H9 (cell line): ENCODE measurements at regions not wholly inside any gene's neighbourhood (a gene's known extent, or its start where the extent isn't known, plus 50 kb on each side); places are given as distances from the start of the nearest gene placed in this dataset.
"Not testable (repeated sequence)": the region's sequence is repeated elsewhere in the genome, so short reads cannot be mapped to it uniquely, and the experiment has no call there.

Experiments used
- DNase-seq: peaks from one replicate; pipeline ENCODE4 v3.0.0-alpha.2; 2017
- H2AFZ ChIP-seq: one replicate; pipeline ENCODE4 v1.6.1; 2013; ENCODE audit warnings: mild to moderate bottlenecking, low read length, control low read depth, moderate library complexity
- H2AK5ac ChIP-seq: 2 replicates; pipeline ENCODE4 v1.6.1; 2013; ENCODE audit warnings: low read length, control low read depth, mixed read lengths; ENCODE audit not compliant: insufficient read length
- H2BK120ac ChIP-seq: one replicate; pipeline ENCODE4 v1.6.1; 2013; ENCODE audit warnings: low read depth, mild to moderate bottlenecking, low read length, control low read depth, inconsistent platforms; ENCODE audit not compliant: poor library complexity, severe bottlenecking
- H2BK12ac ChIP-seq: 2 replicates; pipeline ENCODE4 v1.6.1; 2013; ENCODE audit warnings: low read length, control low read depth, mixed read lengths, low read depth; ENCODE audit not compliant: insufficient read length
- H2BK15ac ChIP-seq: 2 replicates; pipeline ENCODE4 v1.6.1; 2013; ENCODE audit warnings: low read depth, low read length, control low read depth
- H2BK20ac ChIP-seq: one replicate; pipeline ENCODE4 v1.6.1; 2013; ENCODE audit warnings: low read depth, mild to moderate bottlenecking, low read length, control low read depth, inconsistent platforms; ENCODE audit not compliant: poor library complexity, severe bottlenecking
- H2BK5ac ChIP-seq: 2 replicates; pipeline ENCODE4 v1.6.1; 2013; ENCODE audit warnings: low read length, control low read depth, mixed read lengths; ENCODE audit not compliant: insufficient read length
- H3K14ac ChIP-seq: 2 replicates; pipeline ENCODE4 v1.6.1; 2013; ENCODE audit warnings: low read length, control low read depth; ENCODE audit not compliant: insufficient read depth
- H3K18ac ChIP-seq: 2 replicates; pipeline ENCODE4 v1.6.1; 2013; ENCODE audit warnings: low read depth, mild to moderate bottlenecking, mixed read lengths, low read length, control low read depth; ENCODE audit not compliant: insufficient read length
- H3K23ac ChIP-seq: 2 replicates; pipeline ENCODE4 v1.6.1; 2013; ENCODE audit warnings: low read length, control low read depth, mixed read lengths, low read depth; ENCODE audit not compliant: insufficient read length
- H3K23me2 ChIP-seq: 2 replicates; pipeline ENCODE4 v1.6.1; 2013; ENCODE audit warnings: low read depth, mild to moderate bottlenecking, mixed read lengths, low read length, control low read depth; ENCODE audit not compliant: insufficient read length, poor library complexity, severe bottlenecking
- H3K27ac ChIP-seq: 2 replicates; pipeline ENCODE4 v1.5.1; 2013; ENCODE audit warnings: low read length, control low read depth, mixed read lengths, low read depth; ENCODE audit not compliant: insufficient read length
- H3K27me3 ChIP-seq: 2 replicates; pipeline ENCODE4 v1.6.1; 2013; ENCODE audit warnings: low read length, control low read depth, inconsistent platforms; ENCODE audit not compliant: insufficient read depth
- H3K4ac ChIP-seq: 2 replicates; pipeline ENCODE4 v1.6.1; 2013; ENCODE audit warnings: low read depth, mild to moderate bottlenecking, control low read depth, inconsistent platforms, low read length, moderate library complexity
- H3K4me1 ChIP-seq: 2 replicates; pipeline ENCODE4 v1.6.1; 2013; ENCODE audit warnings: low read length, control low read depth, inconsistent platforms; ENCODE audit not compliant: insufficient read depth
- H3K4me2 ChIP-seq: 2 replicates; pipeline ENCODE4 v1.6.1; 2013; ENCODE audit warnings: low read length, control low read depth, mixed read lengths; ENCODE audit not compliant: insufficient read length, insufficient read depth
- H3K56ac ChIP-seq: 2 replicates; pipeline ENCODE4 v1.6.1; 2013; ENCODE audit warnings: low read depth, mild to moderate bottlenecking, mixed read lengths, low read length, control low read depth; ENCODE audit not compliant: insufficient read length
- H3K79me1 ChIP-seq: 2 replicates; pipeline ENCODE4 v1.6.1; 2013; ENCODE audit warnings: low read depth, mild to moderate bottlenecking, moderate library complexity, low read length, control low read depth, inconsistent platforms; ENCODE audit not compliant: insufficient read depth, poor library complexity, severe bottlenecking
- H3K79me2 ChIP-seq: 2 replicates; pipeline ENCODE4 v1.6.1; 2013; ENCODE audit warnings: low read length, control low read depth, inconsistent platforms; ENCODE audit not compliant: insufficient read depth
- H3K9ac ChIP-seq: 2 replicates; pipeline ENCODE4 v1.6.1; 2013; ENCODE audit warnings: low read length, control low read depth, mixed read lengths; ENCODE audit not compliant: insufficient read length; ENCODE audit errors: extremely low read depth
- H3K9me3 ChIP-seq: one replicate; pipeline ENCODE4 v1.6.1; 2013; ENCODE audit warnings: low read depth, low read length, inconsistent platforms; ENCODE audit not compliant: control insufficient read depth
- H3T11ph ChIP-seq: one replicate; pipeline ENCODE4 v1.6.1; 2013; ENCODE audit warnings: mild to moderate bottlenecking, low read length, control low read depth, inconsistent platforms
- H4K20me1 ChIP-seq: one replicate; pipeline ENCODE4 v1.6.1; 2013; ENCODE audit not compliant: control insufficient read depth, insufficient read length, insufficient read depth
- H4K5ac ChIP-seq: 2 replicates; pipeline ENCODE4 v1.6.1; 2013; ENCODE audit warnings: low read depth, mild to moderate bottlenecking, mixed read lengths, low read length, control low read depth; ENCODE audit not compliant: insufficient read length
- H4K8ac ChIP-seq: replicated peaks from 2 replicates; pipeline ENCODE4 v1.6.1; 2013; ENCODE audit warnings: low read length, control low read depth, mixed read lengths, low read depth; ENCODE audit not compliant: insufficient read length
- H4K91ac ChIP-seq: 2 replicates; pipeline ENCODE4 v1.6.1; 2013; ENCODE audit warnings: low read depth, mild to moderate bottlenecking, moderate library complexity, mixed read lengths, low read length, control low read depth; ENCODE audit not compliant: insufficient read length
- H3K27ac Mint-ChIP-seq, 3 experiments: 2 replicates in 2 of 3; 3 replicates in 1 of 3; pipeline ENCODE4 v1.8.0; 2020 to 2021; ENCODE audit warnings: mixed read lengths in 3 of 3, mild to moderate bottlenecking in 1 of 3, moderate library complexity in 1 of 3
- H3K27me3 Mint-ChIP-seq: 2 replicates; pipeline ENCODE4 v1.8.0; 2021; ENCODE audit warnings: low read depth, mild to moderate bottlenecking, moderate library complexity, mixed read lengths
- H3K36me3 Mint-ChIP-seq, 3 experiments: 2 replicates in 2 of 3; 3 replicates in 1 of 3; pipeline ENCODE4 v1.8.0; 2020 to 2021; ENCODE audit warnings: low read depth in 3 of 3, mixed read lengths in 3 of 3; ENCODE audit not compliant: insufficient read depth in 1 of 3
- H3K4me1 Mint-ChIP-seq, 2 experiments: 2 replicates each; pipeline ENCODE4 v1.8.0; 2020; ENCODE audit warnings: mixed read lengths in 2 of 2
- H3K4me3 Mint-ChIP-seq, 2 experiments: 2 replicates in 1 of 2; 3 replicates in 1 of 2; pipeline ENCODE4 v1.8.0; 2020 to 2021; ENCODE audit warnings: mild to moderate bottlenecking in 2 of 2, mixed read lengths in 2 of 2, moderate library complexity in 1 of 2
- H3K9me3 Mint-ChIP-seq, 2 experiments: 2 replicates in 1 of 2; 3 replicates in 1 of 2; pipeline ENCODE4 v1.8.0; 2020; ENCODE audit warnings: mild to moderate bottlenecking in 2 of 2, mixed read lengths in 2 of 2, moderate library complexity in 1 of 2
- WGBS: extraction: QIAGEN DNeasy Blood & Tissue Kit; methylation state at CpG from one replicate; pipeline ENCODE4 v1.1.7; 2013; ENCODE audit warnings: missing lambda C conversion rate, low lambda C conversion rate, mixed read lengths; ENCODE audit not compliant: insufficient read length; ENCODE audit errors: extremely low coverage; 5-methylcytosine and 5-hydroxymethylcytosine counted together
- TF ChIP-seq, protein P1 (sequence below): fragments of 200-600 bp; sonication (generic); conservative IDR thresholded peaks from 3 replicates; pipeline ENCODE4 v1.8.0; 2021; ENCODE audit warnings: antibody characterized with exemption, mild to moderate bottlenecking

DNA sequence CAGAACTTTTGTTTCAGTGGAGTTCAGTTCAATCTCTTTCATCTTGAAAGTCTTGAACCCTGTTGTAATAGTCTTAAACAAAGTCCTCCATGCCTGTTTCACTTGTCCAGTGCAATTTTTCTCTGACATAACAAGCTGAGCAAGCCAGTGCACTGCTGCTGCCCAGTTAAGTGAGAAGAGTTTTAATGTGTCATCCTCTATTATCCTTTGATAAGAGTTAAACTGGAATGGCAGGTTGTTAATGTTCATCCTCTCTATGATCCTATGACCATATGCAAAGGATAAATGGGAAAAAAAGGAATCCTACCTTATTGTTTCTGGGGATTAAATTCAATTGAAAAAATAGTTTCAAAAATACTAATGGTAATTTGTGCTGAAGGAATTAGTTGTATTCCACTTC is 197.5 kb downstream of the FRK start:
- no peak overlapping the region for H2BK15ac ChIP-seq
- no peak overlapping the region for H4K91ac ChIP-seq
- no peak overlapping the region for H4K5ac ChIP-seq
- H2AFZ ChIP-seq: no peak overlapping the region
- no peak overlapping the region for H2AK5ac ChIP-seq
- no peaks in the 10 kb centered on the region for H3K4me1 ChIP-seq
- H3K23me2 ChIP-seq: no peaks in the 10 kb centered on the region
- no peak overlapping the region for H2BK120ac ChIP-seq
- no peak overlapping the region for H3K9ac ChIP-seq
- H4K8ac ChIP-seq: no peak overlapping the region
- no peak overlapping the region for H3K4me2 ChIP-seq
- H3K27ac ChIP-seq: no peak overlapping the region
- no peaks in the 10 kb centered on the region for H3K9me3 ChIP-seq
- H3K79me2 ChIP-seq: no peaks in the 10 kb centered on the region
- H3K27me3 Mint-ChIP-seq: no peaks in the 10 kb centered on the region; the same call in 1 of the 2 replicates
- H3K4ac ChIP-seq: no peak overlapping the region
- no peak overlapping the region for H3K18ac ChIP-seq
- H2BK12ac ChIP-seq: no peak overlapping the region
- H3K36me3 Mint-ChIP-seq: no peaks in the 10 kb centered on the region; a peak in 2 of 7 replicates
- no peak overlapping the region for H2BK5ac ChIP-seq
- no peak overlapping the region for H3K23ac ChIP-seq
- H3T11ph ChIP-seq: no peak overlapping the region
- no peak overlapping the region for H3K27ac Mint-ChIP-seq
- H3K4me1 Mint-ChIP-seq: no peaks in the 10 kb centered on the region
- H3K4me3 Mint-ChIP-seq: no peak overlapping the region
- H4K20me1 ChIP-seq: no peaks in the 10 kb centered on the region
- TF ChIP-seq, protein P1, sequence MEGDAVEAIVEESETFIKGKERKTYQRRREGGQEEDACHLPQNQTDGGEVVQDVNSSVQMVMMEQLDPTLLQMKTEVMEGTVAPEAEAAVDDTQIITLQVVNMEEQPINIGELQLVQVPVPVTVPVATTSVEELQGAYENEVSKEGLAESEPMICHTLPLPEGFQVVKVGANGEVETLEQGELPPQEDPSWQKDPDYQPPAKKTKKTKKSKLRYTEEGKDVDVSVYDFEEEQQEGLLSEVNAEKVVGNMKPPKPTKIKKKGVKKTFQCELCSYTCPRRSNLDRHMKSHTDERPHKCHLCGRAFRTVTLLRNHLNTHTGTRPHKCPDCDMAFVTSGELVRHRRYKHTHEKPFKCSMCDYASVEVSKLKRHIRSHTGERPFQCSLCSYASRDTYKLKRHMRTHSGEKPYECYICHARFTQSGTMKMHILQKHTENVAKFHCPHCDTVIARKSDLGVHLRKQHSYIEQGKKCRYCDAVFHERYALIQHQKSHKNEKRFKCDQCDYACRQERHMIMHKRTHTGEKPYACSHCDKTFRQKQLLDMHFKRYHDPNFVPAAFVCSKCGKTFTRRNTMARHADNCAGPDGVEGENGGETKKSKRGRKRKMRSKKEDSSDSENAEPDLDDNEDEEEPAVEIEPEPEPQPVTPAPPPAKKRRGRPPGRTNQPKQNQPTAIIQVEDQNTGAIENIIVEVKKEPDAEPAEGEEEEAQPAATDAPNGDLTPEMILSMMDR: no peak
- no peaks in the 10 kb centered on the region for H3K79me1 ChIP-seq
- H2BK20ac ChIP-seq: no peak overlapping the region
- DNase-seq: no peak
- peaks cover 0 to 3% of the 10 kb centered on the region in 2 experiments; a peak in 2 of 5 replicates for H3K9me3 Mint-ChIP-seq
- no peaks in the 10 kb centered on the region for H3K27me3 ChIP-seq
- H3K56ac ChIP-seq: no peak overlapping the region
- no peak overlapping the region for H3K14ac ChIP-seq

DNA sequence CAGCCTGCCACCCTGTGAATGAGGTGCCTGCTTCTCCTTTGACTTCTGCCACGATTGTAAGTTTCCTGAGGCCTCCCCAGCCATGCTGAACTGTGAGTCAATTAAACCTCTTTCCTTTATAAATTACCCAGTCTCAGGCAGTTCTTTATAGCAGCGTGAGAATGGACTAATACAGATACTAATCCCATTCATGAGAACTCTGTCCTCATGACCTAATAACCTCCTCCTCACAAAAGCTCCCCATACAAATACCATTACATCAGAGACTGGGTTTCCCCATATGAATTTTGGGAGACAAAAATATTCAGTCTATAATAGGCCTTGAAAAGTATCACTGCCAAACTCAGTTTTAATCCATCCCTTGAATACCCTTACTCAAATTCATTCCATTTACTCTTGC is 199.0 kb downstream of the FRK start:
- H2BK12ac ChIP-seq, H2BK15ac ChIP-seq, H4K20me1 ChIP-seq, H2AFZ ChIP-seq, H3T11ph ChIP-seq, H3K4me2 ChIP-seq, H3K18ac ChIP-seq, H3K4me3 Mint-ChIP-seq, H4K8ac ChIP-seq, H3K36me3 Mint-ChIP-seq, DNase-seq, H2AK5ac ChIP-seq, H3K27me3 Mint-ChIP-seq, H3K27ac ChIP-seq, H3K4ac ChIP-seq, H4K91ac ChIP-seq, H3K9ac ChIP-seq, H3K23ac ChIP-seq, H3K9me3 ChIP-seq, H3K4me1 Mint-ChIP-seq, H3K4me1 ChIP-seq, H2BK20ac ChIP-seq, H3K23me2 ChIP-seq, H3K27me3 ChIP-seq, H3K79me2 ChIP-seq, H3K56ac ChIP-seq, H2BK5ac ChIP-seq, H3K79me1 ChIP-seq, H3K14ac ChIP-seq, H2BK120ac ChIP-seq, H3K9me3 Mint-ChIP-seq, H4K5ac ChIP-seq, H3K27ac Mint-ChIP-seq: not testable (repeated sequence)
- WGBS: no CpG with 5 or more reads among the region's 2 CpGs
